ELR (cell line): ENCODE measurements at regions not wholly inside any gene's neighbourhood (a gene's known extent, or its start where the extent isn't known, plus 50 kb on each side); places are given as distances from the start of the nearest gene placed in this dataset.

Experiments
- DNase-seq: peaks from one replicate; pipeline ENCODE4 v3.0.0-alpha.2; 2015; ENCODE audit warnings: low read depth

DNA sequence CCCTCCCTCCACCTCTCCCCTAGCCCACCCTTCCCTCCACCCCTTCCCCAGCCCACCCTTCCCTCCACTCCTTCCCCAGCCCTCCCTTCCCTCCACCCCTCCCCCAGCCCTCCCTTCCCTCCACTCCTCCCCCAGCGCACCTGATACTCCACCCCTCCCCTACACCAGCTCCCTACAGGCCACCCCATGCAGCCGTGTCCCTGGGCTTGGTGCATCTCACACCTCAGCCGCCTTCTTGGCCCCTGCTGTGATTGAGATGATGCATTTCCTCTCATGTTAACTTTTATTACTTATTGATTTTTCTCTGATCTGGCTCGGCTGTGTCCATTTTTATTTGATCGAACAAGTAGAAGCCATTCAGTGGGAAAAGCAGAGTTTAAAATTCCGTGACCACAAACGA, 243.8 kb downstream of the MATN1 start:
- no peak for DNase-seq

DNA sequence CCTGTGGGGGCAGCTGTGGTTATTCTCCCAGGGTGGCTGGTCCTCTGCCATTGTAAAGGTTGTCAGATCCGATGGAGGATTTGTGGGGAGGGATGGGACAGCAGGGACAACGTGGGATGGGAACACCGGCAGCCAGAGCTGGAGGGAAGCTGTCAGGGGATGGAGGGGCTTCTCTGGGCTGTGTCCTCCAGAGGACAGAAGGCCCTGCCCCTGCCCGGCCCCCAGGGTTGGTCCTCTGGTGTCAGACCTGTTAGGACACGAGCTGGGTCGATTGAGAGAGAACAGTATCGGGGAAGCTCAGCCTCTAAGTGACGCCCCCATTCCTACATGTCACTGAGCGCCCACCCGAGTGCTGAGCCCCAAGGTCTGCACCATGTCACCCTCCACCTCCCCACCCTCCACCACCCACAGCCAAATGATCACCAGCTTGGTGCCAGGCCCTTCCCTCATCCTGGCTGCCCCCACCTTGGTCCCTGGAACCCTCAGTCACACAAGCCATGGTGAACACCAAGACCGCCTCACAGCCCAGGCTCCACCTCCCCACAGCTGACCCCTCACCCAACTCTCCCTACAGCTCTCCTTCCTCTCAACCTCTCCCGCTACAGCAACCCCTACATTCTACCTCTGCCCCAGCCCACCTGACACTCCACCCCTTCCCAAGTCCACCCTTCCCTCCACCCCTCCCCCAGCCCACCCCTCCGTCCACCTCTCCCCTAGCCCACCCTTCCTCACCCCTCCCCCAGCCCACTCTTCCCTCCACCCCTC, 244.4 kb downstream of the MATN1 start:
- no peak for DNase-seq

DNA sequence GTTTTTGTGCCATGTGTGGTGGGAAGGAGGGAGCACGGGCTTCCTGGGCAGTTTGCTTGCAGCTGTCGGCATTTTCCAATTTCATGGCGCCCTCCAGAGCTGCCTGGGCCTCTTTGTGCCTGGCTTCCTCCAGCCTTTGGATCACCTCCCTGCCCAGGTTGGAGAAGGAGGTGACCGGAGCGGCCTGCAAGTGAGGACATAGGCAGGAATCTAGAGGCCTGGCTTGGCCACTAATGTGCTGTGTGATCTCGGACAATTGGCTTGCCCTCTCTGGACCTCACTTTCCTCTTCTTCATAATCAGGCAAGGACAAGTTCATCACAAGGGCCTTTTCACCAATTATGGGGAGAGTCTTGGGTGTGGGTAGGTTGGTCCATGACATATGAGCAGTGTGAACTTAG, 245.1 kb downstream of the MATN1 start:
- DNase-seq: no peak

GRCh38 chr1:30477588-30477987, 245.8 kb downstream of the MATN1 start:
- DNase-seq: no peak

DNA sequence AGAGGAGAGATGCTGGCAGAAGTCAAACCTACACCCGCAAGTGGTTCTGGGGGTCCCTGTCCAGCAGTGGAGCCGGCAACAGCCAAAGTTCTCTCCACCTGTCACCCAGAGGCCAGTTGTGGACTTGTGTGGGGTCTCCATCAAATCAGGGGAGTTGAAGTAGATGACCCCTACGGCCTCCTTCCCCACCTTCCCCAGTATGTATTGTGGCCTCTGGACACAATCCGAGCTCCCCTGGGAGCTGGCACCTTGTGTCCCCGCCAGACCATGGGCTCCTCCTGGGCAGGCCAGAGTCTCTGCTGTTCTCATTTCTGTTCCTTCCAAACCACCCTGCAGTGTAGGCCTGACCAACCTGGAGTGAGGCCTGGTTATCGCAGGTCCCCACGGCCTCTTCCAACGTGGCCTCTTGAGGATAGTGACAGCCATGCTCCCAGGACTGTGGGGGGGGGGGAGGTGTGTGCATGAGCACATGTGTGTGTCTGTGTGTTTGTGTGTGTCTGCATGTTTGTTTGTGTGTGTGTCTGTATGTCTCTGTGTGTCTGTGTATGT, 246.4 kb downstream of the MATN1 start:
- DNase-seq: no peak

DNA sequence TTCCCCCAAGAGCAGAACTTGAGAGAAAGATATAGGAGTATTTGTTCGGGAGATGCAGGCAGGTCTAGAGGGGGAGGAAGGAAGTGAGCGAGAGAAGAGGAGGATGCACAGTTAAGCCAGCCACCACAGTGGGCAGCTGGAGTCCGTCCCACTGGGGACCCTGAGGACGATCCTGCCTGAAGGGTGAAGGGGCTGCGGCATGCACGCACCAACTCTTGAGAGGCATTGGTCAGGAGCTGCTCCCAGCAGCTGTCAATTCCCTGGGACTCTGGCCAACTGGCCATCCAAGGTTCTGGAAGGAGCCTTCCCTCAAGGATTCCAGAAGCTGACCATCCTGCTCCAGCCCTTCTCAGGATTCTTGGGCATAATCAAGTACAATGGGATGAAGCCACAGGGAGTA, 246.9 kb downstream of the MATN1 start:
- no peak for DNase-seq

GRCh38 chr1:30475966-30476365, 247.4 kb downstream of the MATN1 start:
- DNase-seq: no peak

GRCh38 chr1:30475201-30475600, 248.2 kb downstream of the MATN1 start:
- no peak for DNase-seq

- DNase-seq: no peak
Observed at GRCh38 chr1:30474818-30475200, 248.6 kb downstream of the MATN1 start.

DNA sequence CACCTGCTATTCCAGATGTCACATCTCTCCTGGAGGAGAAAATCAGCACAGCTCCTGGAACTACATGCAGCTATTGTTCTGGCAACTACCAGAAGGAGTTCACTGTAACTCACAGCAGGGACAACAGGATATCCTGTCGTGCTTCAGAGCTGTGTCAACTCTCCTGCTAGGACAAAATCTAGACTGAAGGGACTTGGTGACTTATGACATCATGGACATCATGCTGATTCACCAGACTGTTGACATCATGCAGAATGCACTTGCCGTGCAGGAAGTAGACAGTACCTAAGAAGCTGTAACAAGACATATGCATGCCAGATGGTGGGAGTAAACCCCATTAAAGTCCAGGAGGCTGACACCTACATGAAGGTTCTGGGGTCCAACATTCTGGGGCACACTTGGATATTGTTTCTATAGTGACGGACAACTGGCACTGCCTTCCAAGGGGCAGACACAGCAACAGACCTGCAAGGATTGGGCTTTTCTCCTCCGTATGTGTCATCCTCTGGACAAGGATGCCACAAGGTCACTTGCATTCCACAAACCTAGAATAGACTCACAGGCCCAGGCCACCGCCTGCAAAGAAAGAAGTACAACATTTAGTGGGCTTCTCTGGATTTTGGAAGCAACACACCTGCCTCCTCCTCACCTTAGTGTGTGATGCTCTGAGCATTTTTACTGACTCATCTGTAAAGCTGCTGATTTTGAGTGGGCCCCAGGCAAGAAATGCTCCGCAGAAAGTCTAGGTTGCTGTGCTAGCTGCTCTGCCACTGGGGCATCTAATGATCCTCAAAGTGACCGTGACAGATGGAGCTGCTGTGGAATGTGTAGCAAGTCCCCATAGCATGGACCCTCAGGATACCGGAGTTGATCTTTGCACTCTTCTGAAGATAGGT, 249.2 kb downstream of the MATN1 start:
- DNase-seq: no peak

DNA sequence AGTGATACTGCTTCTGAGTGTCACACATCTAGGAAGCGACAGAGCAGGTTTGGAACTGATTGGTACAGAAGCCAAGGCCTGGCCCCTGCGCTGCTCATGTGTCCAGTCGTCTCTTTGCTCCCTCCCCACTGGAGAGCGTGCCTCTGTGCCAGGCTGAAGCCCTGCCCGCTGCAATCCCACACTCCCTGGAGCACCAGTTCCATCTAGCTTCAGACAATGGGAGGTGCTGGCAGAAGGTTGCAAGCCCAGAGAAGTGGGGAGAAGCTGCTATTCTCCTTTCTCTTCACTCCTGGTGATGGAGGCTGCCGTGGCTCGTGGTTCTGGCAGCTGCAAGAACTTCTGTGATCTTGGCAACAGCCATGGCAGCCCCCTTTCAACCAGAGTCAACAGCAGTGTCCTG, 250.9 kb downstream of the MATN1 start:
- no peak for DNase-seq

DNA sequence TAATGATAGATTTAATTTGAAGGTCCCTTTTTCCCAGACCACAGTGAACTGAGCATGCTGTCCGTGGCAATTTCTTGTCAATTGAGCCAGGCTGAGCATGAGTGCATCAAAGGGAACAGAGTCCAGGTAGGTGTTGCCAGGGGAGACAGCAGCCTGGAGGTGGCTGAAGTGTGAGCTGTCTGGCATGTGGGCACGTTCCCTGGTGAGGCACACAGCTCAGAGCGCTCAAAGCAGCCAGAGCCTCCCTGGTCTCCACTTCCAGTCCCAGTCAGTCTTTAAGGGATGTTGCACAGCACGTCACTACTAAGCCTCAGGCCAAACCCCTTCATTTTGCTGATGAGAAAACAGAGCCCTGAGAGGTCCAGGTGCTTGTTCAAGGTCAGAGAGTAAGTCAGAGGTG, 251.4 kb downstream of the MATN1 start:
- DNase-seq: no peak

- no peak for DNase-seq
Observed at GRCh38 chr1:30471307-30471706, 252.1 kb downstream of the MATN1 start.

DNA sequence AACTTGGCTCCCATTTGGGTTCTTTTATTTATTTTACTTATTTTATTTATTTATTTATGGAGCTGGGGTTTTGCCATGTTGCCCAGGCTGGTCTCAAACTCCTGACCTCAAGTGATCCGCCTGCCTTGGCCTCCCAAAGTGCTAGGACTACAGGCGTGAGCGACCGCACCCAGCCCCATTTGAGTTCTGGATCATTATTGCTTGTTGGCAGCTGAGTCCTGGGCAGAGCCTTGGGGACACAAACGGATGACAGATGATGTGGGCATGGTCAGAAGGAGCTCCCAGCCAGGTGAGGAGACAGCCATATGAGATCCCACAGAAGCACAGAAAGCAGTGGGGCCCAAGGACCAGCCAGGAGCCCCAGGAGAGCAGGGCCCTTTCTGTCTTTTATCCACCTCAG, 254.0 kb downstream of the MATN1 start:
- no peak for DNase-seq

DNA sequence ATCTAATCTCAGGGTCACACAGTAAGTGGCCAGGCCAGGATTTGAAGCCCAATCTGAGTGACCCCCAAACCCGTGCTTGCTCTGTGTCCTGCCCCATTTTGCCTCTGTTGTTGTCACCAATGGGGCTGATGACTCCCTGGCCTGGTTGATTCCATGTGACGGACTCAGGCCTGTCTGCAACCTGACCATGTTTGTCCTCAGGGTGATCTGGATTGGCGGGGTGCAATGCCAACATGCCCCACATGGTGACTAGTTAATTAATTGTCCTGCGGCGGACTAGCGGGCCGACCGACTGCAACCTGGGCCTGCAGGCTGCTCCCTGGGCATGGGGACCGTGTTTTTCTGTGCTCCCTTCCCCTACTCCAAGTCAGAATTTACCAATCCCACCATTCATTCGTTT, 256.3 kb downstream of the MATN1 start:
- no peak for DNase-seq

- no peak for DNase-seq
Observed at GRCh38 chr1:30466610-30467009, 256.8 kb downstream of the MATN1 start.

GRCh38 chr1:30466026-30466425, 257.4 kb downstream of the MATN1 start:
- DNase-seq: no peak

GRCh38 chr1:30465096-30465495, 258.3 kb downstream of the MATN1 start:
- DNase-seq: no peak

DNA sequence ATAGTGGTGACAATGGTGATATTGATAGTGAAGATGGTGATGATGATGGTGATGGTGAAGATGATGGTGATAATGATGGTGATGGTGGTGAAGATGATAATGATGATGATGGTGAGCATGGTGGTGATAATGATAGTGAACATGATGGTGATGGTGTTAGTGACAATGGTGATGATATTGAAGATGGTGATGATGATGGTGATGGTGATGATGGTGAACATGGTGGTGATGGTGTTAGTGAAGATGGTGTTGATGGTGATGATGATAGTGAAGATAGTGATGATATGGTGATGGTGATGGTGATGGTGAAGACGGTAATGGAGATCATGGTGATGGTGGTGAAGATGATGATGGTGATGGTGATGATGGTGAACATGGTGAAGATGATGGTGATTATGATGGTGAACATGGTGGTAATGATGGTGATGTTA, 259.2 kb downstream of the MATN1 start:
- DNase-seq: no peak

DNA sequence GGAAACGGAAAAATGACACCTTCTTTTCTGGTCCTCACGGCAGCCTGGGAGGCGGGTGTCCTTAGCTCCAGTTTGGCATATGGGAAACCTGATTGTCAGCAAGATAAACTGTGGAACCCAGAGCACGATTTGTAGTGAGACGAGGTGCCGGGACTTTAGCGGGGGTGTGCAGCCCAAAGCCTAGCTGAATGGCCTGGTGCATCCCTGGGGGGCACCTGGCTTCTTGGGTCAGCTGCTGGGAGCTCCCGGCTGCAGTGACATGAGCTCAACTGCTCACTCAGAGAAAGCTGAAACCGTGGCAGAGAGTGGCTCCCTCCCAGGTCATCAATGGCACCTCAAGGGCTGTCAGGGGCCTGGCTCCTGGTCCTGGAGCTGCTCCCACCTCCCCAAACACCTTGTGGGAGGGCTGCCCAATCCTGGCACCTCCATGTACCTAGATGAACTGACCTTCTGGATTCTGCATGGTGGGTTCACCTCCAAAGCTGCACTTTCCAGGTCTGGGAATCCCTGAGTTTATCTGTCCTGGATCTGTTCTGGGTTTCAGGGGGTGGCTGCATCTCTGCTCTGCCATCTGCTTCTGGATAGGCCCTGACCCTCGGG, 260.5 kb downstream of the MATN1 start:
- DNase-seq: no peak

DNA sequence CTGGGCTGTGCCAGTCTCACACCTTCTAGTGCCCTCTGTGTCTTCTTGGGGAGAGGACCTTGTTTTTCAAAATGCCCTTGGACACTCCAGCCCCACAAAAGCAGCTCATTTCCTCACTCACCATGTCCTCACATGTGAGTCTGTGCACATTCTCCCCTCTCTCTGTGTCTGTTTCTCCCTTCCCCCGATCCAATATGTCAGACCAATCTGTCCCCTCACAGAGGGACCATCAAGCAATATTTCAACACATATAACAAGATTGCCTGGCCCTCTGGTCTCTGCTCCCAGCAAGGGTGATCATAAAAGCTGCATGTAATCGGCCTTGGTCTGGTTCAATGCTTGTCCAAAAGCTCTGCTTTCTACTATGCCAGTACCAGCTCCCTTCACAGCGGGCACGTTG, 261.2 kb downstream of the MATN1 start:
- DNase-seq: no peak

DNA sequence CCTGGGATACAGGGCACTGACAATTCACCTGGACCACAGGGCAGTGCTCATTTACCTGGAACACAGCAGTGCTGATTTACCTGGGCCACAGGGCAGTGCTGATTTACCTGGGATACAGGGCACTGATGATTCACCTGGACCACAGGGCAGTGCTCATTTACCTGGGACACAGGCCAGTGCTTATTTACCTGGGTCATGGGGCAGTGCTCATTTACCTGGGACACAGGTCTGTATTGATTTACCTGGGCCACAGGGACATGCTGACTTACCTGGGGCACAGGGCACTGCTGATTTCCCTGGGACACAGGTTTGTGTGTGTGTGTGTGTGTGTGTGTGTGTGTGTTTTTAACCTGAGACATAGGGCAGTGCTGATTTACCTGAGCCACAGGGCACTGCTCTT, 261.7 kb downstream of the MATN1 start:
- DNase-seq: no peak

DNA sequence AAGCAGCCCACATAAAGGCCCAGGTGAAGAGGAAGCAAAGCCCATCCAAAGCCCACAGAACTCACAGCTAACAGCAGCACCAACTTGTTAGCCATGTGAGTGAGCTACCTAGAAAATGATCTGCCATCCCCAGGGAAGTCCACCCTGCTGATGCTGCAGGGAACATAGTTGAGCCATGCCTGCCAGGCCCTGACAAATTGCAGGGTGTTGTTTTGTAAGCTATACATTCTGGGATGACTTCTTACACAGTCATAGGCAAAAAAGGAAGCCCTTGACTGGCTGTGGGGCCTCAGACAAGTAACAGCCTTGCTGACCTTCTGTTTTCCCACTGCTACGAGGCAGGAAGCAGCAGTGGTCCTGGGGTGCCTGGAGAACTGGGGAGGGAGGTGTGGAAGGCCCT, 262.7 kb downstream of the MATN1 start:
- no peak for DNase-seq
